ENCODE measurements at regions not wholly inside any gene's neighbourhood (a gene's known extent, or its start where the extent isn't known, plus 50 kb on each side); places are given as distances from the start of the nearest gene placed in this dataset.
"Not testable (repeated sequence)": the region's sequence is repeated elsewhere in the genome, so short reads cannot be mapped to it uniquely, and the experiment has no call there.

DNA sequence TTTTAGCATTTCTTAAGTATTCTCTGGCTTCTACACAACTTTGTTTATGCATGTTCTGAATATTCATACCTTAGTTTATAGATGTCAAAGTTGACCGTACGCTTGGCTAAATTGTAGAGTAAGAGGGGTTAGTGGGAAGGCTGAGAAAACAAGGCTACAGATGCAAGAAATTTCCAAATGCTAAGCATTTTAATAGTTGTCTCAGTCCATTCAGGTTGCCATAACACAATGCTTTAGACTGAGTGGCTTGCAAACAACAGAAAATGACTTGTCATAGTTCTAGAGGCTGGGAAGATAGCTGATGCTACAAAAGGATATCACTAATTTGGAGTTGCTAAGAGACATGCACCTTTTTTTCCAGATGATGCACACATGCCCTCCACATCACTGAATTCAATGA is 53.0 kb upstream of the C1QTNF3 start:
- DNase-seq (ENCODE audit: low spot score); H3K36me3 Mint-ChIP-seq (ENCODE audit: low read depth); H3K4me1 Mint-ChIP-seq (ENCODE audit: low read depth); H3K4me3 Mint-ChIP-seq (ENCODE audit: unreplicated experiment); H3K27ac Mint-ChIP-seq (ENCODE audit: unreplicated experiment); H3K9me3 Mint-ChIP-seq (ENCODE audit: low read depth); H3K27me3 Mint-ChIP-seq (ENCODE audit: low read depth): not testable (repeated sequence)

DNA sequence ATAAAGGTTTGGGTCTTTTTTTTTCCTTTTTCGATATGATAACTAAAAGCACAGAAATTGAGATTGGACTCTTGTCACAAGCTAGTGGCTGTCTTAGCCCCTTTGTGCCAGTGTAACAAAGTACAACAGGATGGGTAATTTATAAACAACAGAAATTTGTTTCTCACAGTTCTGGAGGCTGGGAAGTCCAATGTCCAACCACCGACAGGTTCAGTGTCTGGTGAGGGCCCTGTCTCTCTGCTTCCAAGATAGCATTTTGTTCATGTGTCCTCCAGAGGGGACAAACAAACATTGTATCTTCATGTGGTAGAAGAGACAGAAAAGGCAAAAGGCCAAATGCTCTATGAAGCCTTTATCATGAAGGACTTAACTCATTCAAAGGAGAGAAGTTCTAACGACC is 56.9 kb upstream of the C1QTNF3 start:
- H3K9me3 Mint-ChIP-seq (ENCODE audit: low read depth); H3K36me3 Mint-ChIP-seq (ENCODE audit: low read depth); H3K4me1 Mint-ChIP-seq (ENCODE audit: low read depth): not testable (repeated sequence)

GRCh38 chr5:34101567-34101966 is 58.6 kb upstream of the C1QTNF3 start:
- not testable (repeated sequence) for H3K27me3 Mint-ChIP-seq (ENCODE audit: low read depth); H3K9me3 Mint-ChIP-seq (ENCODE audit: low read depth); H3K4me3 Mint-ChIP-seq (ENCODE audit: unreplicated experiment); DNase-seq (ENCODE audit: low spot score); H3K4me1 Mint-ChIP-seq (ENCODE audit: low read depth); H3K27ac Mint-ChIP-seq (ENCODE audit: unreplicated experiment); H3K36me3 Mint-ChIP-seq (ENCODE audit: low read depth)

More for the DNA sequence above, 56.9 kb upstream of the C1QTNF3 start:
- not testable (repeated sequence) for H3K27me3 Mint-ChIP-seq (ENCODE audit: low read depth); DNase-seq (ENCODE audit: low spot score); H3K27ac Mint-ChIP-seq (ENCODE audit: unreplicated experiment); H3K4me3 Mint-ChIP-seq (ENCODE audit: unreplicated experiment)

GRCh38 chr5:34108897-34109296 is 65.9 kb upstream of the C1QTNF3 start:
- not testable (repeated sequence) for DNase-seq (ENCODE audit: low spot score); H3K4me3 Mint-ChIP-seq (ENCODE audit: unreplicated experiment); H3K9me3 Mint-ChIP-seq (ENCODE audit: low read depth); H3K27me3 Mint-ChIP-seq (ENCODE audit: low read depth); H3K4me1 Mint-ChIP-seq (ENCODE audit: low read depth); H3K36me3 Mint-ChIP-seq (ENCODE audit: low read depth); H3K27ac Mint-ChIP-seq (ENCODE audit: unreplicated experiment)

GRCh38 chr5:34124280-34124679 is 81.3 kb upstream of the C1QTNF3 start:
- DNase-seq (ENCODE audit: low spot score); H3K36me3 Mint-ChIP-seq (ENCODE audit: low read depth); H3K27me3 Mint-ChIP-seq (ENCODE audit: low read depth); H3K4me3 Mint-ChIP-seq (ENCODE audit: unreplicated experiment); H3K4me1 Mint-ChIP-seq (ENCODE audit: low read depth); H3K27ac Mint-ChIP-seq (ENCODE audit: unreplicated experiment); H3K9me3 Mint-ChIP-seq (ENCODE audit: low read depth): not testable (repeated sequence)

DNA sequence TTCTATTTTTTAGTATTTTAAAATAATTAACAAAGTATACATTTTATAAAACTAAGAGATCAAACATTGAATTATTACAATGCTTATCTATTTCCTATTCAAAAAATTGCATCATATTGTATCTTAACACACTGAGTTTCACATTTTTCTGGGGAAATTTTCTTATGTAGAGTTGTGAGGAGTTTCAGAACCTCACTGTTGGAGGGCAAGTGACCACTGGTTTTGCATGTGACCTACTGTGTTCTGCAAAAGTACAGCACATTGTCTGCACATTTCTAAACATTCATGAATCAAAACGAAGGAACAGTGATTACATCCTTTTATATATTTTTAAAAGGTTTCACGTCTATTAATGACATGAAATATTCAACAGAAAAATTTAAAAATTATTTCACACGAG is 82.3 kb upstream of the C1QTNF3 start:
- not testable (repeated sequence) for H3K36me3 Mint-ChIP-seq (ENCODE audit: low read depth); H3K4me3 Mint-ChIP-seq (ENCODE audit: unreplicated experiment)

GRCh38 chr5:34126741-34127140 is 83.7 kb upstream of the C1QTNF3 start:
- not testable (repeated sequence) for H3K36me3 Mint-ChIP-seq (ENCODE audit: low read depth); H3K9me3 Mint-ChIP-seq (ENCODE audit: low read depth); H3K4me3 Mint-ChIP-seq (ENCODE audit: unreplicated experiment); H3K27ac Mint-ChIP-seq (ENCODE audit: unreplicated experiment); H3K27me3 Mint-ChIP-seq (ENCODE audit: low read depth); H3K4me1 Mint-ChIP-seq (ENCODE audit: low read depth); DNase-seq (ENCODE audit: low spot score)

More for the DNA sequence above, 82.3 kb upstream of the C1QTNF3 start:
- not testable (repeated sequence) for H3K27me3 Mint-ChIP-seq (ENCODE audit: low read depth); H3K27ac Mint-ChIP-seq (ENCODE audit: unreplicated experiment); H3K9me3 Mint-ChIP-seq (ENCODE audit: low read depth); DNase-seq (ENCODE audit: low spot score); H3K4me1 Mint-ChIP-seq (ENCODE audit: low read depth)

DNA sequence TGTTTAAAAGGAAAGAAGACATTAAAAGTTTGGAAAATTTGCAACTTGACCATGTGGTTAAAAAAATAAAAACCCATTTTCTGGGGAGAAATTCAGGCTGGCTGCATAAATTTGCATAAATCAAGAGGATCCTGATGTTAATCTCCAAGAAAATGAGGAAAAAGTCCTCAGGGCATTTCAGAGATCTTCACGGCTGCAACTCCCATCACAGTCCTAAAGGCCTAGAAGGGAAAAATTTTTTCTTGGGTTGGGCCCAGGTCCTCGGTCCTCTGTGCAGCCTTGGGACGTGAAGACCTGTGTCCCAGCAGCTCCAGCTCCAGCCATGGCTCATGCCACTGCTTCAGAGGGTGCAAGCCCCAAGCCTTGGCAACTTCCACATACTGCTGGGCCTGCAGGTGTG is 84.8 kb upstream of the C1QTNF3 start:
- DNase-seq (ENCODE audit: low spot score); H3K27me3 Mint-ChIP-seq (ENCODE audit: low read depth); H3K9me3 Mint-ChIP-seq (ENCODE audit: low read depth); H3K27ac Mint-ChIP-seq (ENCODE audit: unreplicated experiment); H3K4me1 Mint-ChIP-seq (ENCODE audit: low read depth); H3K36me3 Mint-ChIP-seq (ENCODE audit: low read depth); H3K4me3 Mint-ChIP-seq (ENCODE audit: unreplicated experiment): not testable (repeated sequence)

GRCh38 chr5:34128890-34129289 is 85.9 kb upstream of the C1QTNF3 start:
- not testable (repeated sequence) for H3K4me1 Mint-ChIP-seq (ENCODE audit: low read depth); H3K36me3 Mint-ChIP-seq (ENCODE audit: low read depth); H3K27ac Mint-ChIP-seq (ENCODE audit: unreplicated experiment); H3K27me3 Mint-ChIP-seq (ENCODE audit: low read depth); H3K4me3 Mint-ChIP-seq (ENCODE audit: unreplicated experiment); H3K9me3 Mint-ChIP-seq (ENCODE audit: low read depth); DNase-seq (ENCODE audit: low spot score)

- not testable (repeated sequence) for DNase-seq (ENCODE audit: low spot score); H3K4me1 Mint-ChIP-seq (ENCODE audit: low read depth)
These were observed 112.0 kb upstream of the C1QTNF3 start for GRCh38 chr5:34154988-34155387.

GRCh38 chr5:34156703-34157414 is 113.8 kb upstream of the C1QTNF3 start:
- not testable (repeated sequence) for H3K9me3 Mint-ChIP-seq (ENCODE audit: low read depth); DNase-seq (ENCODE audit: low spot score); H3K27ac Mint-ChIP-seq (ENCODE audit: unreplicated experiment); H3K27me3 Mint-ChIP-seq (ENCODE audit: low read depth); H3K4me3 Mint-ChIP-seq (ENCODE audit: unreplicated experiment); H3K4me1 Mint-ChIP-seq (ENCODE audit: low read depth); H3K36me3 Mint-ChIP-seq (ENCODE audit: low read depth)

More at GRCh38 chr5:34154988-34155387, 112.0 kb upstream of the C1QTNF3 start:
- not testable (repeated sequence) for H3K9me3 Mint-ChIP-seq (ENCODE audit: low read depth); H3K36me3 Mint-ChIP-seq (ENCODE audit: low read depth); H3K4me3 Mint-ChIP-seq (ENCODE audit: unreplicated experiment); H3K27me3 Mint-ChIP-seq (ENCODE audit: low read depth); H3K27ac Mint-ChIP-seq (ENCODE audit: unreplicated experiment)

DNA sequence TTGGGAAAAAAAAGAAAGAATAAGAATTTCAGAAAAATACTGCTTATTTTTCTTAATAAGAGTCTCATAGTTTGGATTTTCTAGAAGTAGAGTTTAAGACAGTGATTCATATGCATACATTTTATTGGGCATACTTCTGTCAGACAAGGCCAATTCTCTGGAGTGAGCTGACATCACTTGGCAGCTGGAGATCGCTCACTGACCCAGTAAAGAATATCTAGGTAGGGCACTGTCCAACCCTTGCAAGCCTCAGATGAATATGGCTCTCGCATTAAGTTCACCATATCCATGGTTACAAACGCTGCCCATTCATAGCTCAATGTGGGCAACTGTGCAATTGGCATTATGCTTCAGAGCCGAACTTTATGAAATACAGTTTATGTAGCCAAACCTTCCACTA is 117.9 kb upstream of the C1QTNF3 start:
- not testable (repeated sequence) for H3K27me3 Mint-ChIP-seq (ENCODE audit: low read depth); H3K4me1 Mint-ChIP-seq (ENCODE audit: low read depth); H3K4me3 Mint-ChIP-seq (ENCODE audit: unreplicated experiment); H3K36me3 Mint-ChIP-seq (ENCODE audit: low read depth); H3K9me3 Mint-ChIP-seq (ENCODE audit: low read depth); H3K27ac Mint-ChIP-seq (ENCODE audit: unreplicated experiment); DNase-seq (ENCODE audit: low spot score)

DNA sequence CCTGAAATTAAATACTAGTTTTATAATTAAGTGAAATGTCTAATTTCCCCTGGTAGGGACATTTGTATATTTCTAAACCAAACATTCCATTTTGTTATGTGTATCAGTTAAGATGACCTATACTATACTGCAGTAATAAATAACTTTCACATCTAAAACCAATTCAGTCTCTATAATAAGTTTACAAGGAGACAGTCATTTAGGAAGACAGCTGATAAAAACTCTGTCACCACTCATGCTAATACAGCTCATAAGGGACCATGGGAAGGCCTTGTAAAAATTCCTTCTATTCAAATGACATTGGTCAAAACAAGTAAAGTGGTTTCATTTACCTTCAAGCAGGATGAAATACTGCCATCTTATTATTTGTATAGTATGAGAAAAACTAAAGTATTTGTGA is 128.4 kb upstream of the C1QTNF3 start:
- DNase-seq (ENCODE audit: low spot score); H3K4me3 Mint-ChIP-seq (ENCODE audit: unreplicated experiment); H3K4me1 Mint-ChIP-seq (ENCODE audit: low read depth); H3K27ac Mint-ChIP-seq (ENCODE audit: unreplicated experiment); H3K27me3 Mint-ChIP-seq (ENCODE audit: low read depth); H3K9me3 Mint-ChIP-seq (ENCODE audit: low read depth): not testable (repeated sequence)
- H3K36me3 Mint-ChIP-seq (ENCODE audit: low read depth): peaks cover 12% of the 10 kb centered on the region
